ENCODE measurements at regions not wholly inside any gene's neighbourhood (a gene's known extent, or its start where the extent isn't known, plus 50 kb on each side); places are given as distances from the start of the nearest gene placed in this dataset.
"Not testable (repeated sequence)": the region's sequence is repeated elsewhere in the genome, so short reads cannot be mapped to it uniquely, and the experiment has no call there.

DNA sequence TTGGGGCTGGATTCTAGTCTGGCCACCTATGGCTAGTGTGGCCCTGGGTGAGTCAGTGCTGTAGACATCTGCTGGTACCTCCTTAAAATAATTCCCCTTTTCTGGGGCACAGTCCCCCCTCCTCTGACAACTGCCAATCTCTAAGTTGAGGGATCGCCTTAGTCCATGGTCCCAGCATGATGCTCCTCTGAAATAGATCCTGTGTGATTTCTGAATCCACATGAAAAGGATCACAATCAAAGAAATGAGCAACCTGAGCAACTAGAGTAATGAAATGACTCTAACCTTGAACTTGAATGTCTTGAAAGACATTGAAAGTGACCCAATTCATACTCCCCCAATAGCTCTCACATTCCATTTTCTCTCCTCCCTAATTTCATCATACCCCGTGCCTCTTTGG is 332.5 kb downstream of the VRK1 start:
- DNase-seq (ENCODE audit: low read depth in 1 of 2, low spot score in 1 of 2), result no peak

DNA sequence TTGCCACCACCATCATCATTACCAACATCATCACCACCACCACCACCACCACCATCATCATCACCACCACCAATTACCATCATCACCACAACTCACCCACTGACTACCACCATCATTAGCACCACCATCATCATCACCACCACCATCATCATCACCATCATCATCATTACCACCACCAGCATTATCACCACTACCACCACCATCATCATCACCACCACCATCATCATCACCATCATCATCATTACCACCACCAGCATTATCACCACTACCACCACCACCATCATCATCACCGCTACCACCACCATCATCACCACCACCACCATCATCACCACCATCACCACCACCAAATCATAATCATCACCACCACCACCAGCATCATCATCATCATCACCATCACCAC is 338.7 kb downstream of the VRK1 start:
- DNase-seq (ENCODE audit: low read depth in 1 of 2, low spot score in 1 of 2), result not testable (repeated sequence)

DNA sequence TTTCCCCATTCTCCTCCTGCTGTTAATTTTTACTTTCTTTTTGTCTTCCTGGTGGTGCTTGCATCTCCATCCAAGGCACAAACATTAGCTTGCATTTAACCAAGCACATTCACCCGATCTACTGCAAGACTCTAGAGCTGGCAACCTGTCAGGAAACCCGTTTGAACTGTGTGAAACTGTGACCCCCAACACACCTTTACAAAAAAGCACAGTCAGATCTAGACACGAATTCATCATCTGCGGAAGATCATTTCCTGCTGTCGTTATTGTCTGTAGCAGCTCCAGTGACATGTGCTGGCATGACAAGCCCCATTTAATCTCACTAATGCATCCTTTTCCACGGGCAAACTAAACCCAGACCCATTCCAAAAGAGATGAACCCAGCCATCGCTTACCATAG is 340.5 kb downstream of the VRK1 start:
- no peak for DNase-seq (ENCODE audit: low read depth in 1 of 2, low spot score in 1 of 2)

DNA sequence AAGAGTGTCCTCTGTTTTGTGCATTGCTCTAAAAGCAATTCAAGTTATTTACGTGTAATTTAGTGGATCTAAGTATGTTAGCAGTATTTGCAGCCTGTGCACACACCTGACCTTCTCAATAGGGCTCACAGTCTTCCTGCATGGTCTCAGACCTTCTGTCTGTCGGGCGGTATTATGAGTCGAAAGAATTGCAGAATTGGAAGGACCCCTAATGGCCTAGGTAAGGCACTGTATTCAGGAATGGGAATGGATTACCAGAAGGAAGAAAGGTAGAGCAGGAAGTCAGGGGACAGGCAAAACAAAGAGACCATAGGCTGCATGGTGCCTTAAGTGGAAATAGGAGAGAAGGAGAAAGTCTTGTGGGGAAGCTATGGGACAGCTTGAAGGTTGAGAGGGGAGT is 341.6 kb downstream of the VRK1 start:
- no peak for DNase-seq (ENCODE audit: low read depth in 1 of 2, low spot score in 1 of 2)

DNA sequence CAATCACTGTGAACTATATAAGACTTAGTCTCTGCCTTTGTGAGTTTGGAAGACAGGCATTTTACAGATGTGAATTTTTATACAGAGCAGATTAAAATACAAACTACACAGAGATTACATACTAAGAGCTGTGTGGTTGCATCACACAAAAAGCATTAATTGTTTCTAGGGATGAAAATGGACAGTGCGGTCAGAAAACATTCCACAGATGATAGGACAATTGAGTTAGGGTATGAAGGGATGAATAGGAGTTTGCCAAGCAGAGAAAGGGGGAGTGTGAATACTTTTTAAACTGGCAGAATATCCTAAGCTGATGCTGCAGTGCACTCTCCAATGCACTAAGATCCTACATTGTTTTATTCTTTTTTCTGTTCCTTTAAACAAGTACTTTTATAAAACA is 345.8 kb downstream of the VRK1 start:
- no peak for DNase-seq (ENCODE audit: low read depth in 1 of 2, low spot score in 1 of 2)

DNA sequence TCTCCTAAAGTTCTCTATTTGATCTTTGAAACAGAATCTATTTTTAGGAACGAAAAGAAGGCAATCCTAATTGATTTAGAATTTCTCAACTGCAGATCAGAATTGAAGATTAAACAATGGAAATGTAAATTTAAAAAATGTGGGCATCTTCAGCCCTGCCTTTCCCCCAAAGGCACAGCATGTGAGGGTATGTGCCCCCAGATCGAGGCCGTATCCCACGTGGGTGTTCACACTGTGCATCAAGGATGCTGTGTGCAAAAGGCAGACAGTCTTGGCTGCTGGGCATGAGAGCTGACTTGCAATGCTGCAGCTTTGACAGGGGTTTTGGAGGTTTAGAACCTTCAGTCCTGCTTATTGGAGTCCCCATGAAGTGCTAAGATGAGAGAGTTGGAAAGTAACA is 346.3 kb downstream of the VRK1 start:
- no peak for DNase-seq (ENCODE audit: low read depth in 1 of 2, low spot score in 1 of 2)

DNA sequence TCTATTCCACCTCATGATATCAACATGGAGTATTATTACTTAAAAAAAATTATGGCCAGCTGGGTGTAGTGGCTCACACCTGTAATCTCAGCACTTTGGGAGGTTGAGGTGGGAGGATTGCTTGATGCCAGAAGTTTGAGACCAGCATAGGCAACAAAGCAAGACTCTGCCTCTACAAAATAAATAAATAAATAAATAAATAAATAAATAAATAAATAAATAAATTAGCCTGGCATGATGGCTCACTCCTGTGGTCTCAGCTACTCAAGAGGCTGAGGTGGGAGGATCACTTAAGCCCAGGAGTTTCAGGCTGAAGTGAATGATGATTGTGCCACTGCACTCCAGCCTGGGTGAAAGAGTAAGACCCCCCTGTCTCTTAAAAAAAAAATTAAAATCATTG is 350.8 kb downstream of the VRK1 start:
- not testable (repeated sequence) for DNase-seq (ENCODE audit: low read depth in 1 of 2, low spot score in 1 of 2)

DNA sequence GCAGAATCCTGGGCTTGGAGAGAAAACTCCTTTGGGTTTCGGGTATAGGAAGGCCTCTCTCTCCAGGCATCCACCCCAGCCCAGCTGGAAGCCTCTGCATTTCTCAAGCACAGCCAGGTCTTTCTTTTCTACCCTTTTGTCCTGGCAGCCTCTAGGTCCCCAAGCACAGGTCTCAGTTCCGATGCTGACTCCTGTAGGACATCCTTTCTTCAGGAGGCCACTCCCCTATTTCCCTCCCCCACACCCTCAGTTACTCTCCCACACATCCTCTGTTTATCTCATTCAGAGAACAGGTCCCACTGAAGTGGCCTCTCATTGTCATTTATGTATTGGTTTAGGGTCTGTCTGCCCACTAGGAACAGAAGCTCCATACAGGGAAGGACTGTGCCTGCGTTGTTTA is 352.6 kb downstream of the VRK1 start:
- no peak for DNase-seq (ENCODE audit: low read depth in 1 of 2, low spot score in 1 of 2)

DNA sequence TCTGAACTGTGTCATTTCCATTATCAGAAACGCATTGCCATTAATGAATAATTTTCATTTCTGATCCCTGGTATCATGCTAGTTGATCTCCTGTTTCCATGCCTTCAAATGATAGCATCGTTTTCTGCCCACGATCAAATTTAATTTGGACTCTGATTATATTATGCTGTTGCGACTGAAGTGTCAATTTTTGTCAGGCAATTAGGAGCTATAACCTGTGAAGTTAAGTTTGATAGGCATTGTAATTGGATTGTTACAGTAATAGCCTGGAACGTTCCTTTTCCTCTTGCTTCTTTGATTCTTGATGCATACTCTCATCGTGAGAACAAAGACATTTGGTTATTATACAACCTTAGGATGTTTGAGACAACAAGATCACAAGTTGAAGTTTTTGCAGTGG is 356.3 kb downstream of the VRK1 start:
- DNase-seq (ENCODE audit: low read depth in 1 of 2, low spot score in 1 of 2), result no peak

DNA sequence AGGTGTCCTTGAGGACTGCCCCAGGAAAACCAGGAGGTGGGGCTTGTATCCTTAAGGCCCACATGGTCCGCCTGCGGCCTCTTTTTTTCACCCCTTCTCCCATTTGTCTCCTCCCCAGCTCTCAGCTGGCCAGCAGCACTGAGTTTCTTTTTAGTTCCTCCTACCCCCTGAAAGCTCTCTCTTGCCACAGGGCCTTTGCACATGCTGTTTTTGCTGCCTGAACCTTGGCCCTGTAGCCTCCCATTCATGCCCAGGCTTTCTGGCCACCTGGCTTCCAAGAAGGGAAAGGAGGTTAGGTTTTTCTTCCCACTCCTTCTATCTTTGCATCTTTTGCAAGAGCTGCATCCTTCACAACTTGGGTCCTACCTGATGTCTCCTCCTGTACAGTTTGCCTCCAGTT is 358.1 kb downstream of the VRK1 start:
- DNase-seq (ENCODE audit: low read depth in 1 of 2, low spot score in 1 of 2), result no peak

DNA sequence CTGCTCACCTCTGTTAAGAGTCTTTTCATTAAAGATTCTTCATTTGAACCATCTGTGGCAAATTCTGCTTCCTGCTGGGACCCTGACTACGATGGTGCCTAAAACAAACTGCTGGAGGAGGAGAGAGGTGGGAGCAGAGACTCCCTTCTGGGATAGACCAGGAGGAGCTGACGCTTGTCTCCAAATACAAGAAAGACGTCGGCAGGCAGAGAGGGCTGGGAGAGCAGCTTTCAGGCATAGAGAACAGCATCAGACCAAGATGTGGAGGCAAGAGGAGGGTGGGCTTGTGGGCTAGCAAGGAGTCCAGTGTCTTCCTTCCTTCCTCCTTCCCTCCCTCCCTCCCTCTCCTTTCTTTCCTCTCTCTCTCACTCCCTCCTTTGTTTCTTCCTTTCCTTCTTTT is 358.6 kb downstream of the VRK1 start:
- no peak for DNase-seq (ENCODE audit: low read depth in 1 of 2, low spot score in 1 of 2)

DNA sequence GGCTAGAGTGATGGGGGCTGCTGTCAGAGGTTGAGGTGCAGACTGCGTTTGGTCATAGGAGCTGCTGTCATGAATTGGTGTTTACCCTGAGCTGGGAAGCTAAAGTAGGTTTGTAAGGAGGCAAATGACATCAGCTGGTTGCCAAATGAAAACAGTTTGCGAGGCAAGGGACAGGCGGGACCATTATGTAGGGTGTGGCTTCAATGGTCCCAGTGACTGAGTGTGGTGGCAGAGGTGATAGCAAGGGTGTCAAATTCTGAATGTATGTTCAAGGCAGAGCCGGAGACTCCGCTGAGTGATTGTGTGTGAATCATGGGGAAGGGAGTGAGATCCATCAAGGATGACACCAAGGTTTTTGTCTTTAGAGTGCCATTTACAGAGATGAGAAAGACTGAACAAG is 359.5 kb downstream of the VRK1 start:
- no peak for DNase-seq (ENCODE audit: low read depth in 1 of 2, low spot score in 1 of 2)

DNA sequence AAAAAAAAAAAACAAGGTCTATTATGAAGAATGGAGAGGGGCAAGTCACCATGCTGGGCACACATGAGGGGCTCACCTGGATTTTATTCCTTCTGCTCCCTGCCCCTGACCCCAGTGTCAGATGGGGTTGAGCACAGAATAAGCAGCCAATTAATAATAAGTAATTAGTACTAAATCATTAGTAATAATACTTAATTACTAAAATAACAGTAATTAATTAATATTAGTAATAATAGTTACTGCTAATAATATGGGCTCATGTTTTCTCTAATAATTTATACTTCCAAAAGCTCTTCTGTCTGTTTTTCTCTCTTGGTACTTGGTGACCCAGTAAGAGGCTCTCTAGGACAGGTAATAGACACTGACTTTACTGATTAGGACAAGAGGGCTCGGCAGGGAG is 360.9 kb downstream of the VRK1 start:
- DNase-seq (ENCODE audit: low read depth in 1 of 2, low spot score in 1 of 2), result no peak

DNA sequence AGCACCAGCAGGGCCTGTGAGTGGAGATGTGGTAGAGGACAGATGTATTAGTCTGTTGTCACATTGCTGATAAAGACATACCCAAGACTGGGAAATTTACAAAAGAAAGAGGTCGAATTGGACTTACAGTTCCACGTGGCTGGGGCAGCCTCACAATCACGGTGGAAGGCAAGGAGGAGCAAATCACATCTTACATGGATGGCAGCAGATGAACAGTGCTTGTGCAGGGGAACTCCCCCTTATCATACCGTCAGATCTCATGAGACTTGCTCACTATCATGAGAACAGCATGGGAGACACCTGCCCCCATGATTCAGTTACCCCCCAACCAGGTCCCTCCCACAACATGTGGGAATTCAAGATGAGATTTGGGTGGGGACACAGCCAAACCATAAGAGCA is 361.9 kb downstream of the VRK1 start:
- no peak for DNase-seq (ENCODE audit: low read depth in 1 of 2, low spot score in 1 of 2)

DNA sequence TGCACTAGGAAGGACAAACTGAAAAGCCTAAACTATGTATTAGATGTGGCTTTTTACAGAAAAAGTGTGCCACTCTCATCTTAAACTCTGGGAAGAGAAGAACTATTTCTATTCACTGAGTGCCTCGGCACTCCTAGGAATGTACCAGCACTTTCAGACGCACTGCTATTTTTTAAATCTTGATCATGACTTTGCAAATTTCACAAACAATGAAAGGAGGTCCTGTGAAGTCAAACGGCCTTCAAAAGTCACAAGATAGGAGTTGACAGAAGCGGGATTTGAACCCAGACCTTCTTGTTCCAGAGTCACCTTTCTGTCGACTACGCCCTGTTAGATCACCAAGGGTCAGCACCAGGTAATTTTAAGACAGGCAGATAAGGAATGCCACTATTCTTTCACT is 365.4 kb downstream of the VRK1 start:
- DNase-seq (ENCODE audit: low read depth in 1 of 2, low spot score in 1 of 2), result no peak

DNA sequence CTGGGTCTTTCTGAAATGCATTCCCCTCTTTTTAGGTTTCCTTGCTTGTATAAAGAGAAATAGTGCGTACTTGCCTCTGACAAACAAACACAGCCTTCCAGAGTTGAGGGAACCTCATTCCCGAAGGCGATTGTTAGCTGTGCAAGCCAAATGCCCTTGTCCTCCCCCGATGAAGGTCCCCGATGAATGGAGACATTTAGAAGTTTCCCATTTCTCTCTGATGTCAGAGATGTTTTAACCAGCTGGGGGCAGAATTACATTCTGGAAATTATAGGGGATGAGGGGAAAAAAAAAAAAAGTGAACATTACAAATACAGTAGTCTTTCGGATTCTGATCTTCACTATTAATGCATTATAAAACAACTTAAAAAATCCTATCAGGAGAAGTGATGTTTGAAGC is 366.8 kb downstream of the VRK1 start:
- no peak for DNase-seq (ENCODE audit: low read depth in 1 of 2, low spot score in 1 of 2)

DNA sequence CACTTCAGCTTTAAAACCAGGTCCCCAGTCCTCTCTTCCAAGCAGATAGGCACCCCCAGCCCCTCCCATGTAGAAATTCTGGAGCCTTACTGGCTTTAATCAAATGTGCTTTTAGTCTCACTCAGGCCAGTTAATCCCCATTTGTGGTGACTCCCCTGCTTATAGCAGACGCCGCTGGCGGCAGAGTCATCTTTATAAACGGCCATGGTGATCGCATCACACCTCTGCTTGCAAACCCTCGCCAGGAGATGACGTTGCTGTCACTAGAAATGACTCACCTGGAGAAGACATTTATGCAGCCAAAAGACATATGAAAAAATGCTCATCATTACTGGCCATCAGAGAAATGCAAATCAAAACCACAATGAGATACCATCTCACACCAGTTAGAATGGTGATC is 369.3 kb downstream of the VRK1 start:
- DNase-seq (ENCODE audit: low read depth in 1 of 2, low spot score in 1 of 2), result no peak

DNA sequence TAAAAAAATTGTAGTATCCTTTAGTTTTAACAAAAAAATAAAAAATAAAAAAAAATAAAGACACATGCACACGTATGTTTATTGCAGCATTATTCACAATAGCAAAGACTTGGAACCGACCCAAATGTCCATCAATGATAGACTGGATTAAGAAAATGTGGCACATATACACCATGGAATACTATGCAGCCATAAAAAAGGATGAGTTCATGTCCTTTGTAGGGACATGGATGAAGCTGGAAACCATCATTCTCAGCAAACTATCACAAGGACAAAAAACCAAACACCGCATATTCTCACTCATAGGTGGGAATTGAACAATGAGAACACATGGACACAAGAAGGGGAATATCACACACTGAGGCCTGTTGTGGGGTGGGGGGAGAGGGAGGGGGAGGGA is 370.4 kb downstream of the VRK1 start:
- not testable (repeated sequence) for DNase-seq (ENCODE audit: low read depth in 1 of 2, low spot score in 1 of 2)

DNA sequence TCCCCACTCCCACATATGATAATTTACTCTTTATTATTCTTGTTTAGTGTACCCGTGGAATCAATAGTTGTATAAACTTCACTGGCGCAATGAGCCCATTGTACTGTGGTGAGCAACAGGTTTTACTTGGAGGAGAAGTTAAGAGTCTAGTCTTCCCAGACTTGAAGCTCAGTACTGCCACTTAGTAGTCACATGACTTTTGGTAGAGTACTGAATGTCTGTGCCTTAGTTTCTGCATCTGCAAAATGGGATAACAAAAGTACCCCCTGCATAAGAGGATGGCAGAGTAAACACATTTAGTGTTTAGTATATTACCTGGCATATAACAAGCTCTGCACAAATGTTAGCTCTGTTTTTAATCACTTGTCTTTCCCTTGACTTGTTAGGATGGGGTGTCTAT is 375.5 kb downstream of the VRK1 start:
- DNase-seq (ENCODE audit: low read depth in 1 of 2, low spot score in 1 of 2), result no peak

DNA sequence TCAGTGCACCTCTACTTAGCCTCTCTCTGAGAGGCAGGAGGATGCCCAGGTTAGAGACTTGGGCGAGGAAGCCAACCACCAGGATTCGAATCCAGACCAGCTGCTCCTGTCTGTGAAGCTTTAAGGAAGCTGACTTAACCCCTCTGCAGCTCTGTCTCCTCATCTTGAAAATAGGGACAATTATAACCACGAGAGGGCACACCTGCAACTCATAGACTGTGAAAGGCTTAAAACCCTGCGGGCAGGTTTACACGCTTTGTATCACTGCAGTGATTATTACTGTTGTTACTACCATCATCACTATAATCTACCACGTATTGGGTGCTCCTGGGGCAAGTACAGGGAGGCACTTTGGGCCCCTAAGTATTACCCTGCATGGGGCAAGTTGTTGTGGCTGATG is 379.8 kb downstream of the VRK1 start:
- DNase-seq (ENCODE audit: low read depth in 1 of 2, low spot score in 1 of 2), result no peak

DNA sequence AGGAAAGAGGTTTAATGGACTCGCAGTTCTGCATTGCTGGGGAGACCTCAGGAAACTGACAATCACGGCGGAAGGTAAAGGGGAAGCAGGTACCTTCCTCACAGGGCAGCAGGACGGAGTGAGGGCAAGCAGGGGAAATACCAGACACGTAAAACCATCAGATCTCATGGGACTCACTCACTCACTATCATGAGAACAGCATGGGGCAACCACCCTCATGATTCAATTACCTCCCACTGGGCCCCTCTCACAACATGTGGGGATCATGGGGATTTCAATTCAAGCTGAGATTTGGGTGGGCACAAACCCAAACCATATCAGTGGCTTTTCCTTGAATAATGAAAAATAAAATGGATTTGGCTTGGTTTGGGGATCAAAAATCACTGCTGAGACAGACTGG is 380.5 kb downstream of the VRK1 start:
- no peak for DNase-seq (ENCODE audit: low read depth in 1 of 2, low spot score in 1 of 2)

DNA sequence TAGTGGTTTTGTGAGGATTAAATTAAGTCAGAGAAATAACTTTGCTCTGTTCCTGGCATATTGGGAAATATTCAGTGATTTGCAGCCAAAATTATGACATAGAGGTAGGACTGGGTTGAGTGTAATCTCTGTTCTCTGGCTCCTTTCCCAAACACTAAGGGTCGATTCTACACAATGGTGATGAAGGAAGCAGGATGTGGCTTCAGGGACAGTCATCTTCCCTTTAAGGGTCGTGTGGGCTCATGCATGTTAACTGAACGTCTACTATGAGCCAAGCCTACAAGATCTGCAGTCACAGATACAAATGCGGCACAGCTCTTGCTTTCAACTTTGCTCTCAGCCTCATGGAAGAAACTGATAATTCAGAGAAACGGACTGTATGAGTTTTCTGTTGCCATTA is 381.6 kb downstream of the VRK1 start:
- DNase-seq (ENCODE audit: low read depth in 1 of 2, low spot score in 1 of 2), result no peak

DNA sequence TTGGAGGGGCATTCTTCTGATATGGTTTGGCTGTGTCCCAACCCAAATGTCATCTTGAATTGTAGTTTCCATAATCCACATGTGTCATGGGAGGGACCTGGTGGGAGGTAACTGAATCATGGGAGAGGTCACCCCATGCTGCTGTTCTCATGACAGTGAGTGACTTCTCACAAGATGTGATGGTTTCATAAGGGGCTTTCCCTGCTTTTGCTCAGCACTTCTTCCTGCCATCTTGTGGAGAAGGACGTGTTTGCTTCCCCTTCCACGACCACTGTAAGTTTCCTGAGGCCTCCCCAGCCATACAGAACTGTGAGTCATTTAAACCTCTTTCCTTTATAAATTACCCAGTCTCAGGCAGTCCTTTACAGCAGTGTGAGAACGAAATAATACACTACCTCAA is 382.4 kb downstream of the VRK1 start:
- no peak for DNase-seq (ENCODE audit: low read depth in 1 of 2, low spot score in 1 of 2)
